ENCODE measurements at regions not wholly inside any gene's neighbourhood (a gene's known extent, or its start where the extent isn't known, plus 50 kb on each side); places are given as distances from the start of the nearest gene placed in this dataset.

- Histone ChIP-seq H3K9me3 (ENCODE audit: control insufficient read depth, low read length) (no peaks in the 10 kb centered on the region), H3K4me1 (ENCODE audit: control insufficient read depth, insufficient read depth, low read length) (peaks cover 25% of the 10 kb centered on the region), H3K27me3 (ENCODE audit: control insufficient read depth, insufficient read depth, low read length) (no peaks in the 10 kb centered on the region)
These were observed 108.7 kb upstream of the MBNL2 start for GRCh38 chr13:97113231-97114001.

DNA sequence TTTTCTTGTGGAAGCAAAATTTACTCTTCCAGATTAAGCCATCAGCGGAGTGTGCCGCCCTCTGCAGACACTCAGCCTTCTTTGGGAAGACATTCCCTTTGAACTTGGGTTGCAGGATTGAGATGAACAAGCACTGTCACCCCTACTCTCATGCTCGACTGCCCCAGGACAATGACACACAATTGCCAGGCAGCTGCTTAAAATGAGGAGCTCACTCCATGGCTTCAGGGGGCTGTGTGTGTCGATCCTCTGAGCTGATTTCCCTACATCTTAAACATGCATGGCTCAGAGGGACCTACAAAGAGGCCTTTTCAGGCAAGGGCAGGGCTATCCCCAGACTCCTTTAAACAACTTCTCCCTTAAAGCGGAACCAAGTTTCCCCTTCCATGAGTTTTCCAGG is 107.5 kb upstream of the MBNL2 start:
- H3K27me3 ChIP-seq (ENCODE audit: control insufficient read depth, insufficient read depth, low read length) = no peaks in the 10 kb centered on the region
- peaks cover 21% of the 10 kb centered on the region for H3K4me1 ChIP-seq (ENCODE audit: control insufficient read depth, insufficient read depth, low read length)
- no peaks in the 10 kb centered on the region for H3K36me3 ChIP-seq (ENCODE audit: control insufficient read depth, insufficient read depth, low read length)
- H3K9ac ChIP-seq (ENCODE audit: low read length) = no peak overlapping the region
- no peaks in the 10 kb centered on the region for H3K9me3 ChIP-seq (ENCODE audit: control insufficient read depth, low read length)
- no peak overlapping the region for H3K4me3 ChIP-seq (ENCODE audit: low read length)

More at GRCh38 chr13:97113231-97114001, 108.7 kb upstream of the MBNL2 start:
- no peak overlapping the region for H3K9ac ChIP-seq (ENCODE audit: low read length)
- H3K36me3 ChIP-seq (ENCODE audit: control insufficient read depth, insufficient read depth, low read length) = no peaks in the 10 kb centered on the region
- no peak overlapping the region for H3K4me3 ChIP-seq (ENCODE audit: low read length)

DNA sequence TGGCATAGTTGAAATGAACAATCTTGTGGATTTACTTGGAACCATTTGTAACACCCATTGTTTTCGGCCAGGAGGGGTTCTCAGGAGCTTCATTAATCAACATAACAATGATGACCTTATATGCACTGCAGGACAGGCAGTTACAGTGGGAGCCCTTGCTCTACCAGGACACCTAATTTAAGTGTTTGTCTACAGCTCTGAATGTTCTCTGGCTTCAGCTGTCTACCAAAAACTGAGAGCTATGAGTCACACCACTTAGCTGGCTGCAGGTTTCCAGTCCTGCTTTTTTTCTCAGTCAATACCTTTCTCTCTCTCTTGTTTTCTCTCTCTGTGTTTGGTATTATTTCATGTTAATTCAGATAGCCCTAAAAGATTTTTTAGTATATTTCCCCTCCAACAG is 105.4 kb upstream of the MBNL2 start:
- no peaks in the 10 kb centered on the region for H3K27me3 ChIP-seq (ENCODE audit: control insufficient read depth, insufficient read depth, low read length)
- no peak overlapping the region for H3K9ac ChIP-seq (ENCODE audit: low read length)
- H3K36me3 ChIP-seq (ENCODE audit: control insufficient read depth, insufficient read depth, low read length) = no peaks in the 10 kb centered on the region
- no peak overlapping the region for H3K4me3 ChIP-seq (ENCODE audit: low read length)
- no peaks in the 10 kb centered on the region for H3K9me3 ChIP-seq (ENCODE audit: control insufficient read depth, low read length)
- H3K4me1 ChIP-seq (ENCODE audit: control insufficient read depth, insufficient read depth, low read length) = peaks cover 14% of the 10 kb centered on the region

GRCh38 chr13:97117388-97117910 is 104.7 kb upstream of the MBNL2 start:
- Histone ChIP-seq H3K9ac (ENCODE audit: low read length) (no peak overlapping the region), H3K4me1 (ENCODE audit: control insufficient read depth, insufficient read depth, low read length) (peaks cover 14% of the 10 kb centered on the region), H3K27me3 (ENCODE audit: control insufficient read depth, insufficient read depth, low read length) (no peaks in the 10 kb centered on the region), H3K9me3 (ENCODE audit: control insufficient read depth, low read length) (no peaks in the 10 kb centered on the region), H3K36me3 (ENCODE audit: control insufficient read depth, insufficient read depth, low read length) (no peaks in the 10 kb centered on the region), H3K4me3 (ENCODE audit: low read length) (no peak overlapping the region)

- no peaks in the 10 kb centered on the region for H3K36me3 ChIP-seq (ENCODE audit: control insufficient read depth, insufficient read depth, low read length)
- H3K4me3 ChIP-seq (ENCODE audit: low read length) = no peak overlapping the region
- H3K4me1 ChIP-seq (ENCODE audit: control insufficient read depth, insufficient read depth, low read length) = peaks cover 10% of the 10 kb centered on the region
- no peaks in the 10 kb centered on the region for H3K9me3 ChIP-seq (ENCODE audit: control insufficient read depth, low read length)
- no peak overlapping the region for H3K9ac ChIP-seq (ENCODE audit: low read length)
- no peaks in the 10 kb centered on the region for H3K27me3 ChIP-seq (ENCODE audit: control insufficient read depth, insufficient read depth, low read length)
These were observed 102.2 kb upstream of the MBNL2 start for GRCh38 chr13:97119943-97120342.

DNA sequence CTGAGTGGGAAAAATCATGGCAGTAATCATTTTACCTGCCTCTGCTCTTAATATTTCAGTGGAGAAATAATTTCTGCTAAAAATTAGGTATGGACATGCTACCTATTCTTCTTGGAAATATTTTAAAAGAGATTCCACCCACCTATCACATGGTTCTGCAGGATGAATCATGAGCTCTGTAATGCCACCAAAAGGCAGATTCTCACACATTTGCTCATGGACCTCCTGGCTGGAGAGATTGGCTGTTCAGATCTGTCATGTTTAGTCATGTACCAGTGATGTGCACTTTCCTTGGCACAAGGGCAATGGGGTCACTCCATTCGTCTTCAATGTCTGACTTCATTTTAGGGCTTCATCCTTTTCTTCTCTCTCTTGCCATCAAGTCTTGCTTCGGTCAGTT is 101.8 kb upstream of the MBNL2 start:
- Histone ChIP-seq H3K27me3 (ENCODE audit: control insufficient read depth, insufficient read depth, low read length) (no peaks in the 10 kb centered on the region), H3K4me1 (ENCODE audit: control insufficient read depth, insufficient read depth, low read length) (peaks cover 7% of the 10 kb centered on the region), H3K9ac (ENCODE audit: low read length) (no peak overlapping the region), H3K4me3 (ENCODE audit: low read length) (no peak overlapping the region), H3K9me3 (ENCODE audit: control insufficient read depth, low read length) (no peaks in the 10 kb centered on the region), H3K36me3 (ENCODE audit: control insufficient read depth, insufficient read depth, low read length) (no peaks in the 10 kb centered on the region)

GRCh38 chr13:97120976-97121375 is 101.2 kb upstream of the MBNL2 start:
- Histone ChIP-seq H3K4me3 (ENCODE audit: low read length) (no peak overlapping the region), H3K4me1 (ENCODE audit: control insufficient read depth, insufficient read depth, low read length) (peaks cover 8% of the 10 kb centered on the region), H3K9me3 (ENCODE audit: control insufficient read depth, low read length) (no peaks in the 10 kb centered on the region), H3K27me3 (ENCODE audit: control insufficient read depth, insufficient read depth, low read length) (no peaks in the 10 kb centered on the region), H3K36me3 (ENCODE audit: control insufficient read depth, insufficient read depth, low read length) (no peaks in the 10 kb centered on the region), H3K9ac (ENCODE audit: low read length) (no peak overlapping the region)

DNA sequence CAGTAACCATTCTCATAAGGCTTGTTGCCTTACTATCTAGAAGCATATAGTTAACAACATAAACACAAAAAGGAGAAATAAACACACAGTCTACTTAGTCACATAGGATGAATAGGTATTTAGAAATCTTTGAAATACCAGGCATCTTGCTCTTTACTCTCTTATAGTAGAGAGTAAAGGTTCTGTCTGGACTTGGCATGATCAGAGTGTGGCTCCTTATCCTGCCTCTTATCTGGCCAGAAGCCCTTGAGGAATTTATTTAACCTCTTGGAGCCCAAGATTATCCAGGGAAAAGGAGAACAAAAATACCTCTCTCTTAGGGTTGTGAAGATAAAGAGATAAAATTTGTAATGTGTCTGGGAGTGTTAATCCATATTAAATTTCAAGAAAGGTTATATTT is 100.2 kb upstream of the MBNL2 start:
- H3K4me3 ChIP-seq (ENCODE audit: low read length) = no peak overlapping the region
- H3K9me3 ChIP-seq (ENCODE audit: control insufficient read depth, low read length) = no peaks in the 10 kb centered on the region
- H3K27me3 ChIP-seq (ENCODE audit: control insufficient read depth, insufficient read depth, low read length) = no peaks in the 10 kb centered on the region
- H3K4me1 ChIP-seq (ENCODE audit: control insufficient read depth, insufficient read depth, low read length) = peaks cover 14% of the 10 kb centered on the region
- no peaks in the 10 kb centered on the region for H3K36me3 ChIP-seq (ENCODE audit: control insufficient read depth, insufficient read depth, low read length)
- H3K9ac ChIP-seq (ENCODE audit: low read length) = no peak overlapping the region

DNA sequence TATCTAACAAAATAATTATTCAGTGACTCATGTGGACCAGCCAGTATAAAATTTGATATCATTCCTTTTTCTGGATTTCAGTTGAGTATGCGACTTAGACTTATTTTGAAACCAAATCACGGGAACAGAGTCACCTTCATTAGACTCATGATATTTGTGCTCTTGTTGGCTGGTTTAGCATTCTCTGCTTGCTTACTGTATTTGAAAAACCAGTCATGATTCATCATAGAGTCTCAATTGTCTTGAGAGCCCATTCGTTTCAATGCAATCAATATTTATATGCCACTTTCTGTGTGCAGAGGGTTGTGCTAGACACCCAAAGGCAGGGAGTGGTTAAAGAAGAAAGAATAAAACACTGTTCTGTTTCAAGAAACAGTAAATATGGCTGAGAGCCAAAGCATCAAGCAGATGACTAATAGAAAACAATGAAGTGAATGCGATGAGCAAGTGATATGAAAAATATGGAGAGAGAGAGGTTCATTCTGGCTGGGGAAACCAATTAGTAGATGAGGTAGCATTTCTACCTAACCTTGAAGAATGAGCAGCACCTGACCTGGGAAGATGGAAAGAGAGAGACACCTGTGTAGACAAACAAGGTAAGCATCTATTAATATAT is 99.6 kb upstream of the MBNL2 start:
- H3K27me3 ChIP-seq (ENCODE audit: control insufficient read depth, insufficient read depth, low read length) = no peaks in the 10 kb centered on the region
- no peaks in the 10 kb centered on the region for H3K9me3 ChIP-seq (ENCODE audit: control insufficient read depth, low read length)
- H3K9ac ChIP-seq (ENCODE audit: low read length) = no peak overlapping the region
- H3K4me3 ChIP-seq (ENCODE audit: low read length) = no peak overlapping the region
- H3K36me3 ChIP-seq (ENCODE audit: control insufficient read depth, insufficient read depth, low read length) = no peaks in the 10 kb centered on the region
- H3K4me1 ChIP-seq (ENCODE audit: control insufficient read depth, insufficient read depth, low read length) = peaks cover 14% of the 10 kb centered on the region

- H3K27me3 ChIP-seq (ENCODE audit: control insufficient read depth, insufficient read depth, low read length) = no peaks in the 10 kb centered on the region
- H3K9ac ChIP-seq (ENCODE audit: low read length) = no peak overlapping the region
- H3K4me1 ChIP-seq (ENCODE audit: control insufficient read depth, insufficient read depth, low read length) = peaks cover 14% of the 10 kb centered on the region
- no peaks in the 10 kb centered on the region for H3K9me3 ChIP-seq (ENCODE audit: control insufficient read depth, low read length)
- H3K36me3 ChIP-seq (ENCODE audit: control insufficient read depth, insufficient read depth, low read length) = no peaks in the 10 kb centered on the region
- no peak overlapping the region for H3K4me3 ChIP-seq (ENCODE audit: low read length)
These were observed 97.9 kb upstream of the MBNL2 start for GRCh38 chr13:97124206-97124605.

DNA sequence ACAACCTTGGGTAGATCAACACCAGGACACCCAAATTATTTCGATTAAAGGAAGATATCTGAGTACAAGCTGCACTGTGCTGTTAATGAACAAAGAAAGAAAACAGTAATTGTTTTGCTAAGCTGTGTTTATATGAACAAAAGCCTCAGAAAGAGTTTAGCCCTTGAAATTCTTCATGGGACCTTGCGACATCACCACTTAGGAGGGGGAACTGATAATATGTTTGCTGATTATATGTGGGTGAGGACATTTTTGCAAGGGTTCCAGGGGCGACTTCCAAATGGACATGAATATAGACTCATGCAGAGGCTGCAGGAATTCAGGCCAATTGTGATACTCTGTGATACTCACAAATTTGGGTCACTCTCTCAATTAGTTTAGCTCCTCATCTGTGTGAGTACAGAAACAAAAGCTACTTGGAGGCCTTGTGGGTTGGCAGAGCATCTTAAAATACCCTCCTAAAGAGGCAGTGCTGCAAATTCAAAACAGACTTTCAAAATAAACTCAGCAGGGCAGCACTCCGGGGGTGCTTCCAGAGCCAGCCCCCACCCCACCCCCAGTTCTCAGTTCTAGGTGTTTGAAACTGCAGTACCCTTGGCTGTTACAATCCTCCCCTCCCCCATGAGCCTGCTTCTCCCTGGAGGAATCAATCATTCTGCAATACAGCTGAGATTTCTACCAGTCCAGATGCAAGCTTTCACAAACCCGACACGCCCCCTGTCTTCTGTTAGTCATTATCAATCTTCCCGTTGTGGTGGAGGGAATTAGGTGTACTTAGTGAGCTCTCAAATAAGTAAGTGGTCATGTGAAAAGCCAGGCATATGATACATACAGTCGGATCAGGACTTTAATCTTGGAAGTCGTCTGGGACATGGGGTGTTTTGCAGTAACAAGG is 97.0 kb upstream of the MBNL2 start:
- no peaks in the 10 kb centered on the region for H3K36me3 ChIP-seq (ENCODE audit: control insufficient read depth, insufficient read depth, low read length)
- H3K9me3 ChIP-seq (ENCODE audit: control insufficient read depth, low read length) = no peaks in the 10 kb centered on the region
- peaks cover 14% of the 10 kb centered on the region for H3K4me1 ChIP-seq (ENCODE audit: control insufficient read depth, insufficient read depth, low read length)
- H3K27me3 ChIP-seq (ENCODE audit: control insufficient read depth, insufficient read depth, low read length) = no peaks in the 10 kb centered on the region
- no peak overlapping the region for H3K9ac ChIP-seq (ENCODE audit: low read length)
- no peak overlapping the region for H3K4me3 ChIP-seq (ENCODE audit: low read length)

All from mucosa of stomach (tissue), 1 donor.